Activated T-helper 17 cell treated with anti-CD3 and anti-CD28 coated beads, Interleukin-2, amount 50 U/mL, for 72 hours (primary cell): ENCODE measurements at regions not wholly inside any gene's neighbourhood (a gene's known extent, or its start where the extent isn't known, plus 50 kb on each side); places are given as distances from the start of the nearest gene placed in this dataset.
A peak's percentile ranks its signal among the peaks of the same experiment; 100 is the strongest.

Experiments used
- ATAC-seq: fragments of 150-1000 bp; cut with Tn5 transposase; replicated peaks from 2 replicates; pipeline ENCODE4 v1.10.0; 2021; ENCODE audit warnings: mild to moderate bottlenecking, moderate library complexity
- H3K27ac Mint-ChIP-seq: one replicate; pipeline ENCODE4 v1.8.0; 2022; ENCODE audit warnings: mixed read lengths
- H3K27me3 Mint-ChIP-seq: one replicate; pipeline ENCODE4 v1.8.0; 2022; ENCODE audit warnings: mixed read lengths
- H3K36me3 Mint-ChIP-seq: one replicate; pipeline ENCODE4 v1.8.0; 2022; ENCODE audit warnings: low read depth, mild to moderate bottlenecking, mixed read lengths
- H3K4me1 Mint-ChIP-seq: one replicate; pipeline ENCODE4 v1.8.0; 2022; ENCODE audit warnings: mixed read lengths
- H3K4me3 Mint-ChIP-seq: one replicate; pipeline ENCODE4 v1.8.0; 2022; ENCODE audit warnings: mild to moderate bottlenecking, mixed read lengths
- H3K9me3 Mint-ChIP-seq: one replicate; pipeline ENCODE4 v1.8.0; 2022; ENCODE audit warnings: mixed read lengths

GRCh38 chr2:19757586-19757985, 144.2 kb downstream of the TTC32 start:
- Mint-ChIP-seq H3K9me3 (no peaks in the 10 kb centered on the region), H3K27me3 (peaks cover 12% of the 10 kb centered on the region), H3K36me3 (no peaks in the 10 kb centered on the region), H3K4me3 (no peak overlapping the region), H3K27ac (no peak overlapping the region), H3K4me1 (no peaks in the 10 kb centered on the region)
- no peak for ATAC-seq

GRCh38 chr2:19754907-19755306, 146.9 kb downstream of the TTC32 start:
- Mint-ChIP-seq H3K36me3 (no peaks in the 10 kb centered on the region), H3K27ac (no peak overlapping the region), H3K9me3 (no peaks in the 10 kb centered on the region), H3K27me3 (peaks cover 16% of the 10 kb centered on the region), H3K4me1 (no peaks in the 10 kb centered on the region), H3K4me3 (no peak overlapping the region)
- no peak for ATAC-seq

GRCh38 chr2:19753818-19754217, 148.0 kb downstream of the TTC32 start:
- Mint-ChIP-seq H3K4me3 (no peak overlapping the region), H3K9me3 (no peaks in the 10 kb centered on the region), H3K27me3 (peaks cover 16% of the 10 kb centered on the region), H3K4me1 (no peaks in the 10 kb centered on the region), H3K27ac (no peak overlapping the region), H3K36me3 (no peaks in the 10 kb centered on the region)
- ATAC-seq: no peak

- H3K27me3 Mint-ChIP-seq: peaks cover 16% of the 10 kb centered on the region
- H3K27ac Mint-ChIP-seq: no peak overlapping the region
- H3K9me3 Mint-ChIP-seq: no peaks in the 10 kb centered on the region
- ATAC-seq: no peak
- no peaks in the 10 kb centered on the region for H3K36me3 Mint-ChIP-seq
- no peaks in the 10 kb centered on the region for H3K4me1 Mint-ChIP-seq
- H3K4me3 Mint-ChIP-seq: no peak overlapping the region
Observed at GRCh38 chr2:19753314-19753713, 148.5 kb downstream of the TTC32 start.

- ATAC-seq: no peak
- no peaks in the 10 kb centered on the region for H3K9me3 Mint-ChIP-seq
- no peak overlapping the region for H3K4me3 Mint-ChIP-seq
- no peak overlapping the region for H3K27ac Mint-ChIP-seq
- no peaks in the 10 kb centered on the region for H3K36me3 Mint-ChIP-seq
- H3K4me1 Mint-ChIP-seq: no peaks in the 10 kb centered on the region
- H3K27me3 Mint-ChIP-seq: peaks cover 16% of the 10 kb centered on the region
Observed at GRCh38 chr2:19752500-19752899, 149.3 kb downstream of the TTC32 start.

GRCh38 chr2:19751631-19752030, 150.2 kb downstream of the TTC32 start:
- H3K4me3 Mint-ChIP-seq: no peak overlapping the region
- H3K27ac Mint-ChIP-seq: no peak overlapping the region
- ATAC-seq: no peak
- peaks cover 13% of the 10 kb centered on the region for H3K27me3 Mint-ChIP-seq
- H3K36me3 Mint-ChIP-seq: no peaks in the 10 kb centered on the region
- no peaks in the 10 kb centered on the region for H3K9me3 Mint-ChIP-seq
- H3K4me1 Mint-ChIP-seq: no peaks in the 10 kb centered on the region

GRCh38 chr2:19750136-19750535, 151.6 kb downstream of the TTC32 start:
- Mint-ChIP-seq H3K4me1 (no peaks in the 10 kb centered on the region), H3K9me3 (no peaks in the 10 kb centered on the region), H3K4me3 (no peak overlapping the region), H3K27me3 (peaks cover 13% of the 10 kb centered on the region), H3K36me3 (no peaks in the 10 kb centered on the region), H3K27ac (no peak overlapping the region)
- no peak for ATAC-seq

- no peak for ATAC-seq
- Mint-ChIP-seq H3K36me3 (no peaks in the 10 kb centered on the region), H3K4me3 (no peak overlapping the region), H3K4me1 (no peaks in the 10 kb centered on the region), H3K27me3 (peaks cover 13% of the 10 kb centered on the region), H3K27ac (no peak overlapping the region), H3K9me3 (no peaks in the 10 kb centered on the region)
Observed at GRCh38 chr2:19749507-19749836, 152.3 kb downstream of the TTC32 start.

GRCh38 chr2:19748711-19749506, 152.9 kb downstream of the TTC32 start:
- H3K27ac Mint-ChIP-seq: no peak overlapping the region
- no peak overlapping the region for H3K4me3 Mint-ChIP-seq
- H3K4me1 Mint-ChIP-seq: no peaks in the 10 kb centered on the region
- H3K36me3 Mint-ChIP-seq: no peaks in the 10 kb centered on the region
- H3K27me3 Mint-ChIP-seq: peaks cover 10% of the 10 kb centered on the region
- H3K9me3 Mint-ChIP-seq: no peaks in the 10 kb centered on the region
- no peak for ATAC-seq

- no peaks in the 10 kb centered on the region for H3K36me3 Mint-ChIP-seq
- no peak overlapping the region for H3K4me3 Mint-ChIP-seq
- no peaks in the 10 kb centered on the region for H3K9me3 Mint-ChIP-seq
- H3K27me3 Mint-ChIP-seq: peaks cover 5% of the 10 kb centered on the region
- no peak for ATAC-seq
- H3K27ac Mint-ChIP-seq: no peak overlapping the region
- H3K4me1 Mint-ChIP-seq: no peaks in the 10 kb centered on the region
Observed at GRCh38 chr2:19748073-19748375, 153.8 kb downstream of the TTC32 start.

GRCh38 chr2:19747310-19748072, 154.3 kb downstream of the TTC32 start:
- no peaks in the 10 kb centered on the region for H3K36me3 Mint-ChIP-seq
- H3K9me3 Mint-ChIP-seq: no peaks in the 10 kb centered on the region
- no peaks in the 10 kb centered on the region for H3K4me1 Mint-ChIP-seq
- ATAC-seq: no peak
- H3K27me3 Mint-ChIP-seq: peaks cover 5% of the 10 kb centered on the region
- no peak overlapping the region for H3K27ac Mint-ChIP-seq
- no peak overlapping the region for H3K4me3 Mint-ChIP-seq

- Mint-ChIP-seq H3K9me3 (no peaks in the 10 kb centered on the region), H3K27me3 (peaks cover 5% of the 10 kb centered on the region), H3K4me3 (no peak overlapping the region), H3K36me3 (no peaks in the 10 kb centered on the region), H3K4me1 (no peaks in the 10 kb centered on the region), H3K27ac (no peak overlapping the region)
- ATAC-seq: peak; percentile 34
Observed at GRCh38 chr2:19746611-19747309, 155.0 kb downstream of the TTC32 start.

- Mint-ChIP-seq H3K4me3 (no peak overlapping the region), H3K36me3 (no peaks in the 10 kb centered on the region), H3K4me1 (no peaks in the 10 kb centered on the region), H3K27ac (no peak overlapping the region), H3K9me3 (no peaks in the 10 kb centered on the region), H3K27me3 (peaks cover 8% of the 10 kb centered on the region)
- ATAC-seq: no peak
Observed at GRCh38 chr2:19746137-19746600, 155.6 kb downstream of the TTC32 start.

GRCh38 chr2:19745318-19746136, 156.3 kb downstream of the TTC32 start:
- Mint-ChIP-seq H3K27me3 (peaks cover 7% of the 10 kb centered on the region), H3K9me3 (no peaks in the 10 kb centered on the region), H3K4me1 (no peaks in the 10 kb centered on the region), H3K36me3 (no peaks in the 10 kb centered on the region), H3K4me3 (no peak overlapping the region), H3K27ac (no peak overlapping the region)
- ATAC-seq: no peak
